ENCODE measurements at regions not wholly inside any gene's neighbourhood (a gene's known extent, or its start where the extent isn't known, plus 50 kb on each side); places are given as distances from the start of the nearest gene placed in this dataset.

DNA sequence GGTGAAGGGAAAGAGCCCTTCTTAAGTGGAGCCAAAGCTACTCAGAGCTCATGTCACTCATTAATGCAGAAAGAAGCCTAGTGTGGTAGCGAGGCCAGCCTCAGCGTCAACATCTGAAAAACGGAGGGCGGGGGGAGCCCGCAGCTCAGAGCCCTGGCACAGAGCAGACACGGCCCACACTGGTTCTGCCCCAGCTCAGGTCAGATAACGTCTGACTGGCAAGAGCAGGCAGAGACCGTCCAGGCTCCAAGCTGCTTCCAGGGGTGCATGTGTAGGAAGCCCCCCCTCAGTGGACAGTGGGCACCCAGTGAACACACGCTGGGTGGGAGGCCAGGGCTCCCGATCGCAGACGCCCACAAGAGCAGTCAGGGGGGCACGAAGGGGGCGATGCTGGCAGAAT, 100.8 kb downstream of the SHANK2 start:
- in situ Hi-C loops (cut with HindIII; ENCODE audit: low sequenced_read_pairs), result no loop called here
- TF ChIP-seq, protein P1, sequence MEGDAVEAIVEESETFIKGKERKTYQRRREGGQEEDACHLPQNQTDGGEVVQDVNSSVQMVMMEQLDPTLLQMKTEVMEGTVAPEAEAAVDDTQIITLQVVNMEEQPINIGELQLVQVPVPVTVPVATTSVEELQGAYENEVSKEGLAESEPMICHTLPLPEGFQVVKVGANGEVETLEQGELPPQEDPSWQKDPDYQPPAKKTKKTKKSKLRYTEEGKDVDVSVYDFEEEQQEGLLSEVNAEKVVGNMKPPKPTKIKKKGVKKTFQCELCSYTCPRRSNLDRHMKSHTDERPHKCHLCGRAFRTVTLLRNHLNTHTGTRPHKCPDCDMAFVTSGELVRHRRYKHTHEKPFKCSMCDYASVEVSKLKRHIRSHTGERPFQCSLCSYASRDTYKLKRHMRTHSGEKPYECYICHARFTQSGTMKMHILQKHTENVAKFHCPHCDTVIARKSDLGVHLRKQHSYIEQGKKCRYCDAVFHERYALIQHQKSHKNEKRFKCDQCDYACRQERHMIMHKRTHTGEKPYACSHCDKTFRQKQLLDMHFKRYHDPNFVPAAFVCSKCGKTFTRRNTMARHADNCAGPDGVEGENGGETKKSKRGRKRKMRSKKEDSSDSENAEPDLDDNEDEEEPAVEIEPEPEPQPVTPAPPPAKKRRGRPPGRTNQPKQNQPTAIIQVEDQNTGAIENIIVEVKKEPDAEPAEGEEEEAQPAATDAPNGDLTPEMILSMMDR (IDR thresholded peaks at IDR 0.05; ENCODE audit: low read depth, low read length, missing control alignments), result no peak

DNA sequence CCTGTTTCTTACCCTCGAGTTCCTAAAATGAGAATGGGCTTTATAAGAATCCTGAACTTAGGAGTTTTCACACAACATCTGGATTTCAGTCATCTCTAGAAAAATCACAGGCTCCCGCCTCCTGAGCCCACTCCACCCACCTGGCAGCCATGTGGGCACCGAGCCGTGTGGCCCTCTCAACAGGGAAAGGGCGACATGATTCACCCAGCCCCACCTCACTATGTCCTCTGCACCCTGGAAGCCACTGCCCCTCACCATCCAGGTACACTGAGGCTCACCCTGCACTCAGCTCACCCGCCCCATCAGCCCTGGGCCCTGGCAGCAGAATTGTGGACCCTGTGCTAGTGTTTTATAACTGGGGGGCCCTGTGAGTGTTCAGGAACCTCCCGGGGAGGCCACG, 101.5 kb downstream of the SHANK2 start:
- TF ChIP-seq, protein P1 (IDR thresholded peaks at IDR 0.05; ENCODE audit: low read depth, low read length, missing control alignments), result no peak
- in situ Hi-C loops (cut with HindIII; ENCODE audit: low sequenced_read_pairs), result no loop called here
- H3K4me3 ChIP-seq (ENCODE audit: low read depth, low read length), result no peak overlapping the region
- DNase-seq (ENCODE audit: low read depth), result no peak

More for the DNA sequence above, 100.8 kb downstream of the SHANK2 start:
- H3K4me3 ChIP-seq (ENCODE audit: low read depth, low read length), result no peak overlapping the region
- no peak for DNase-seq (ENCODE audit: low read depth)

DNA sequence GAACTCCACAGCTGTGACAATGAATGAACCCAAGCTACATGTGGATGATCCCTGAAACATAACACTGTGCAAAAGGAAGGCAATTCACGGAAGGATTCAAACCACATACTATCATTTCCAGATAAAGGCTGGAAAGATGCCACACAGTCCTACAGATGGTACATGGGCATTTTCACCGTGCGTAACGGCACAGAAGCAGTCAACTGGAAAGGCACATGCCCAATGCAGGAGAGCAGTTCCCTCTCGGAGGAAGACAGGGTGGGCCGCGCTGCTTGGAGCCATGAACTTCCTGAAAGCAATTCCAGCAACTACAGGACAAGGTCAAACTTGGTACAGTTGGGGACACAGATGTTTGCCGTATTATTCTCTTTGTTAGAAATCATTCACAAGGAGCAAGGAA, 103.7 kb downstream of the SHANK2 start:
- no peak for DNase-seq (ENCODE audit: low read depth)
- no peak overlapping the region for H3K4me3 ChIP-seq (ENCODE audit: low read depth, low read length)
- in situ Hi-C loops (cut with HindIII; ENCODE audit: low sequenced_read_pairs), result no loop called here
- TF ChIP-seq, protein P1 (IDR thresholded peaks at IDR 0.05; ENCODE audit: low read depth, low read length, missing control alignments), result no peak

DNA sequence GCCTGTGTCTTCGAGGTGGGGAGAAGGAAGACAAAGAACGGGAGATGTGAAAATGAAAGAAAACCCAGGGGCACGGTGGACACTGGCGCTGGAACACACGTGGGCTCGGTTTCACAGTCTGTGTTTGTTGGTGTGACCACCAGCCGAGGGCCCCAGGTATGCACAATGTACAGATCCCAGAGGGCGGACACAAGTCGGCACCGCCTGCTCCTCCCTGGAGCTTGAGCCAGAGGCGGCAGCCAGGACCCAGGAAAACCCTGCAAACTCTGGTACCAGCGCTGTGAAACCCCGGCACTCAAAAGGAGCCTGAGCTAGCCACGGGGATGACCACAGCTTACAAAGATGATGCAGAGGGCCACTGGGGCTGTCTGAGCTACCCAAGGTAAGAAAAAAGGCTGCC, 105.0 kb downstream of the SHANK2 start:
- no peak overlapping the region for H3K4me3 ChIP-seq (ENCODE audit: low read depth, low read length)
- in situ Hi-C loops (cut with HindIII; ENCODE audit: low sequenced_read_pairs), result no loop called here
- TF ChIP-seq, protein P1 (IDR thresholded peaks at IDR 0.05; ENCODE audit: low read depth, low read length, missing control alignments), result no peak
- DNase-seq (ENCODE audit: low read depth), result no peak

DNA sequence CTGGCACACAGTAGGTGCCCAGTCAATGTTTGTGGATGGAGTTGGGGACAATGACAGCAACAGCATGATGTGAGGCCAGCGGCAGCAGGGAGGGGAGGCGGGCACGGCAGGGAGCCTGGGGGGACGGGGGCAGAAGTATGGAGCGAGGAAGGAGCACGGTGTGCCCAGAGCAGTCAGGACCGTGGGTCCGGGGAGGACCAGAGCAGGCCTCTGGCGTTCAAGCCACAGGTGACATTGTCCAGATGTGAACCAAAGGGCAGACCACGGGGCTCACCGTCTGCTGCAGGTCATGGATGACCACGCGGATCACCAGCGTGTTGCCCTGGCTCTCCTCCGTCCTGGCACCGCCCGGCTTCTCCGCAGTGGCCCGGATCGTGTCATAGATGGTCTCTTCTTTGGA, 105.5 kb downstream of the SHANK2 start:
- in situ Hi-C loops (cut with HindIII; ENCODE audit: low sequenced_read_pairs), result no loop called here
- TF ChIP-seq, protein P1 (IDR thresholded peaks at IDR 0.05; ENCODE audit: low read depth, low read length, missing control alignments), result no peak
- no peak for DNase-seq (ENCODE audit: low read depth)
- H3K4me3 ChIP-seq (ENCODE audit: low read depth, low read length), result no peak overlapping the region

DNA sequence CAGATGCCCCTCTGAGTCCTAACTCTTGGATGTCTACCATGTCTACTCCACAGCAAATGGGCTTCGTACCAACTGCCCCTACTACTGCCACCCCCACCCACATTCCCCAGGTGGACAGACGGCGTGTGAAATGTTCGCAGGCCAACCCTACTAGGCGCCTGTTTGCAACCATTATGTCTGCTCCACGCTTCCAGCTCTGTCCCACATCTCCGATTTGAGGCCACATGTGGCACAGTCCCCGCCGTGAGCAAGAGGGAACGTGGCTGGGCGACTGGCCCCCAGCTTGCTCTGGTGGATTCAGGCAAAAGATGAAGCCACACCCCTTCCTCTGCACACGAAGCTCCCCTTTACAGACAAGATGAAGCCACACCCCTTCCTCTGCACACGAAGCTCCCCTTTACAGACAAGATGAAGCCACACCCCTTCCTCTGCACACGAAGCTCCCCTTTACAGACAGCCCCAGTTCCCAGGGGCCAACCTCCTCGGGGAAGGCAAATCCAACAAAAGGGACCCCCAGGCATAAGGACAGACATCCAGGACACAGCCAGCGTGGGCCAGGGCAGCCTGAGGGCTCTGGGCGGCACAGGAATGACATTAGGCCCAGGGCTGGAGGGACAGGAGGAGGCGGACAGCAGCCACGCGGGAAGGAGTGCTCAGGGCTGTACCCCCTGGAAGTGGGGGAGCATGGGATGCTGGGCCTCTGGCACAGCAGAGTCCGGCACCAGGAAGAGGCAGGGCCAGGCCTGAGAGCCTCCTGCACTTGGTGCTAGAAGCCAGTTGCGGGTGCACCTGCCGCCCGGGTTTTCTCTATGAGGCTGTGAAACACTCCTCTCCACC, 106.2 kb downstream of the SHANK2 start:
- no peak for DNase-seq (ENCODE audit: low read depth)
- in situ Hi-C loops (cut with HindIII; ENCODE audit: low sequenced_read_pairs), result no loop called here
- no peak overlapping the region for H3K4me3 ChIP-seq (ENCODE audit: low read depth, low read length)
- TF ChIP-seq, protein P1 (IDR thresholded peaks at IDR 0.05; ENCODE audit: low read depth, low read length, missing control alignments), result no peak
